D721Med (cell line): ENCODE measurements at regions not wholly inside any gene's neighbourhood (a gene's known extent, or its start where the extent isn't known, plus 50 kb on each side); places are given as distances from the start of the nearest gene placed in this dataset.
"Not testable (repeated sequence)": the region's sequence is repeated elsewhere in the genome, so short reads cannot be mapped to it uniquely, and the experiment has no call there.

Source experiments
- DNase-seq: peaks from one replicate; pipeline ENCODE4 v3.0.0; 2011; ENCODE audit warnings: low spot score; ENCODE audit not compliant: insufficient read length
- FAIRE-seq: peaks from 2 replicates; lab custom pipeline; 2011; peaks lifted over from hg19 to GRCh38; lab: Jason Lieb, UNC
- CTCF ChIP-seq: IDR thresholded peaks from 2 replicates; pipeline ENCODE4 v1.5.1; 2012; ENCODE audit warnings: mild to moderate bottlenecking, control low read depth; ENCODE audit not compliant: insufficient read depth; ENCODE audit errors: missing control alignments

- DNase-seq (no peak), FAIRE-seq (no peak)
- no peak for TF ChIP-seq CTCF
Observed at GRCh38 chr6:157753291-157753690, 69.8 kb upstream of the SNX9 start.

- not testable (repeated sequence) for FAIRE-seq, DNase-seq
Observed at GRCh38 chr6:157753801-157754200, 69.2 kb upstream of the SNX9 start.

- DNase-seq (no peak), FAIRE-seq (no peak)
- TF ChIP-seq CTCF, result no peak
Observed at GRCh38 chr6:157754351-157754750, 68.7 kb upstream of the SNX9 start.

GRCh38 chr6:157755032-157755745, 67.9 kb upstream of the SNX9 start:
- DNase-seq (no peak), FAIRE-seq (no peak)
- no peak for TF ChIP-seq CTCF

GRCh38 chr6:157755746-157756411, 67.2 kb upstream of the SNX9 start:
- no peak for FAIRE-seq
- DNase-seq, result no peak
- no peak for TF ChIP-seq CTCF

GRCh38 chr6:157756708-157757429, 66.2 kb upstream of the SNX9 start:
- FAIRE-seq (no peak), DNase-seq (no peak)
- peak; percentile 86 for TF ChIP-seq CTCF

- TF ChIP-seq CTCF, result no peak
- DNase-seq (no peak), FAIRE-seq (no peak)
Observed at GRCh38 chr6:157757430-157758403, 65.3 kb upstream of the SNX9 start.
